NCI-H748 treated with DMSO at 0.1 percent for 48 hours (cell line): ENCODE measurements at regions not wholly inside any gene's neighbourhood (a gene's known extent, or its start where the extent isn't known, plus 50 kb on each side); places are given as distances from the start of the nearest gene placed in this dataset.

Source experiments
- DNase-seq: peaks from one replicate; lab custom pipeline; 2025; lab: John Stamatoyannopoulos, UW

GRCh38 chr7:46492466-46492865 is 571.4 kb upstream of the IGFBP3 start:
- no peak for DNase-seq

- no peak for DNase-seq
Observed at GRCh38 chr7:46490406-46490805, 569.3 kb upstream of the IGFBP3 start.

- DNase-seq = no peak
Observed at GRCh38 chr7:46489106-46489505, 568.0 kb upstream of the IGFBP3 start.

- no peak for DNase-seq
Observed at GRCh38 chr7:46488607-46489006, 567.5 kb upstream of the IGFBP3 start.

GRCh38 chr7:46486256-46487206 is 565.5 kb upstream of the IGFBP3 start:
- DNase-seq = no peak

- no peak for DNase-seq
Observed at GRCh38 chr7:46485481-46486065, 564.5 kb upstream of the IGFBP3 start.

GRCh38 chr7:46484906-46485305 is 563.8 kb upstream of the IGFBP3 start:
- DNase-seq = no peak

GRCh38 chr7:46480619-46481018 is 559.5 kb upstream of the IGFBP3 start:
- no peak for DNase-seq

- no peak for DNase-seq
Observed at GRCh38 chr7:46479680-46480079, 558.6 kb upstream of the IGFBP3 start.

- no peak for DNase-seq
Observed at GRCh38 chr7:46478046-46478445, 557.0 kb upstream of the IGFBP3 start.

GRCh38 chr7:46468753-46469356 is 547.8 kb upstream of the IGFBP3 start:
- DNase-seq = no peak

- DNase-seq = no peak
Observed at GRCh38 chr7:46463170-46463569, 542.1 kb upstream of the IGFBP3 start.

- DNase-seq = no peak
Observed at GRCh38 chr7:46461334-46461777, 540.3 kb upstream of the IGFBP3 start.

- no peak for DNase-seq
Observed at GRCh38 chr7:46459942-46460341, 538.9 kb upstream of the IGFBP3 start.

- DNase-seq = no peak
Observed at GRCh38 chr7:46454816-46455215, 533.7 kb upstream of the IGFBP3 start.

- no peak for DNase-seq
Observed at GRCh38 chr7:46452561-46453135, 531.6 kb upstream of the IGFBP3 start.

GRCh38 chr7:46451846-46452245 is 530.8 kb upstream of the IGFBP3 start:
- DNase-seq = no peak

- no peak for DNase-seq
Observed at GRCh38 chr7:46450886-46451285, 529.8 kb upstream of the IGFBP3 start.

- DNase-seq = no peak
Observed at GRCh38 chr7:46450425-46450824, 529.4 kb upstream of the IGFBP3 start.

GRCh38 chr7:46449743-46450142 is 528.7 kb upstream of the IGFBP3 start:
- no peak for DNase-seq

- DNase-seq = no peak
Observed at GRCh38 chr7:46448478-46448877, 527.4 kb upstream of the IGFBP3 start.

GRCh38 chr7:46446151-46446550 is 525.1 kb upstream of the IGFBP3 start:
- no peak for DNase-seq

GRCh38 chr7:46444256-46444655 is 523.2 kb upstream of the IGFBP3 start:
- DNase-seq = no peak
